ENCODE measurements at regions not wholly inside any gene's neighbourhood (a gene's known extent, or its start where the extent isn't known, plus 50 kb on each side); places are given as distances from the start of the nearest gene placed in this dataset.

DNA sequence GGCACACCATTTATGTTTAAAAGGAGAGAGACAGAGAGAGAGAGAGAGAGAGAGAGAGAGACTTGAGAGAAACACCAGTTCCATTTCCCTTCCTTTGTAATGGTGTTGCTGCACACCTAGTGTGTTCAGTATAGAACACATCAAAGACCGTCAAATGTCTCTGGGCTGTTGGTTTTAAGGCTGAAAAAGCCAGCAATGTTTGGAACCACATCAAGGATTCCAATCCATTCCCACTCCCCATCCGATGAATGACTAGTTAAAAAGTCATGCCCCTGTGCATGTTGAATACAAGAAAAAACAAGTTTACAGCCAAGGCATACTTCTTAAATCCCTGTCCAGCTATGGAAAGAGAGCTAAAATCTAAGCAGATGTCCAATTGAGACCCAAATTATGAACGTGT lies 83.0 kb upstream of the IFNE start:
- DNase-seq: no peak

DNA sequence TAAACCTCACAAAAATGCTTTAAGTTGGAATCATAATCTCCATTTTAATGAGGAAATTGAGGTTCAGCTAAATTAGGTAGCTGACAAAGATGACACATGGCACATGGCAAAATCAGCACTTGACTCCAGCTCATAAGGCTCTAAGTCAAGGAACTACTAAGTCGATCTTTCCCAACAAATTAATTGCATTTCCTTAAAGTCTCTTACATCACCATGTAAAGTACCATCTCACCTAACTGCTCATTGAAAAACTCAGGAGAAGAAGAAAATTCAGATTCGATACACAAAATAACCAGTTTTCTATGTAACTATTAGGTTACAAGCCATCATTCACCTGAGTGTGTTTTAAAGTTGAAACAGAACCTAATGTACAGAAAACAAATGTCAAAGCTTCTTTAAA lies 85.8 kb upstream of the IFNE start:
- no peak for DNase-seq

DNA sequence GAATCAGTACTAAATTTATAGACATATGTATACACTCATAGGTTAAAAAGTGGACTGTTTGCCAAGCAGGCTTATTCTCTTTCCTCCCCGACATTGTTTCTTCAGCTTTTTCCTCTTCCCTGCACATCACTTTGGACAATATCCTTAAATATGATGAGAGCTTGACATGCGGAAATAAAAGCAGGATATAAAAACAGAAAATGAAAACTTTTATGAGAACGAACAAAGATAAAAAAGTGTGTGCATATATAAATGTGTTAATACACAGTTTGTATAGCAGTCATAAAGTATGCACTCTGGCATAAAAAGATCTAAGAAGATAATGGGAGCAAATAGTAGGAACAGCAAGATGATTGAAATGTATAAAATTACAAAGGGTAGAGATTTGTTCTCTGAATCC lies 86.4 kb upstream of the IFNE start:
- DNase-seq: no peak

DNA sequence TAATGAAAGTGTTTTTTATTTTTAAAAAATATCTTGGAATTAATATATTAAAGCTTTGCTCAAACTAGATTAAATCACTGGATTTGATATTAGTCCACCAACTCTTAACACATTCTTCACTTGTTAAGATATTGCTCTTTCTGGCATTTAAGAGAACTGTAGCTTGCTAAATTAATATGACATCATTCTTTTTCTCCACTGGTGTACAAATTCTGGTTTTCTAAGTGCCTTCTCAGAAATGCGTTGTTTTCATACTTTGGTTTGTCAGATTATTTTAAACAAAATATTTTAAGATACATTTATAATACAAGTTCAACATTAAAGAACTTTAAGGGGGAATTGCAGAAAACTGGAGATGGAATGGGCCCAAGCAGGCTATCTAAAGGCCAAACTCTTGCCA lies 87.6 kb upstream of the IFNE start:
- no peak for DNase-seq

DNA sequence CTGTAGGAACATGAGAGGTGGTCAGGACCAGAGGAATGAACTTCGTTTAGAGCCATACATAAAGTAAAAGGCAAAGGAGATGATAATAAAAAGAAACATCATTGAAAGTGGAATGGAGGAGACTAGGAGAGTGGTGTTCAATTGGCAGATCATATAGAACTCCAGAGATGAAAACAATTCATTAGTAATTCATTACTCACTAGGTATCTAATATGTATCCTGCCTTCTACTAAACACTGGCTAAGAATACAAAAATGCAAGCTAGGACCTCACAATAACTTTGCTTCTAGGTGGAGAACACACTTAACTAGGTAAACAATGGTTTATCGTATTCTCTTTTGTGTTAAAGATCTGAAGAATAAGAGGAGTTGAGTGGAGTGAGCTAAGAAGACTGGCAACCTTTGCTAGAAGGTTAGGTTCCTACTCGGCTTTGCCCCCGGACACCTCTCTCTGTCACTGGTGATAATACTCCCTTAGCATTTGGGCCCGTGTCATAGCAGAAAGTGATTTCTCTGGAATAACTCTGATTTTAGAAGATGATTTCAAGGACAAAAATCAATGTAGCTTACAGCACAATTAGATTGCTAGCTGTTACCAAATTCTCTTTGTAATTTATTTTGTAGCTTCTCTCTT lies 88.6 kb upstream of the IFNE start:
- no peak for DNase-seq

DNA sequence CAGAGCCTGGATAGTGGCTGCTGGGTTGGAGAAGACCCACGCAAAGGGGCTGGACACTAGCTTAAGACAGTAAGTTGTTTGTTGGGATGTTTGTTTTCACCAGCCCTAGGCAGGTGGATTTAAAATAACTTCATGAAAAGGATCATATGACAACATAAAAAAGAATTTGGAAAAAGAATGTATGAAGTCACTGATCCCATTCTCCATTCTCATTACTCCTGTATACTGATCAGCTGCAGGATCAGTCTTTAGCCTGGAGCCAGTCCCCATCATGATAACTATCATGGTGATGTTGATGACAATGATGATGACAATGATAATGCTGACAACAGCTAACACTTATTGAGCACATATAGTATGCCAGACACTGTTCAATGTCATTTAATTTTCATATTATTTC lies 92.1 kb upstream of the IFNE start:
- DNase-seq: no peak

DNA sequence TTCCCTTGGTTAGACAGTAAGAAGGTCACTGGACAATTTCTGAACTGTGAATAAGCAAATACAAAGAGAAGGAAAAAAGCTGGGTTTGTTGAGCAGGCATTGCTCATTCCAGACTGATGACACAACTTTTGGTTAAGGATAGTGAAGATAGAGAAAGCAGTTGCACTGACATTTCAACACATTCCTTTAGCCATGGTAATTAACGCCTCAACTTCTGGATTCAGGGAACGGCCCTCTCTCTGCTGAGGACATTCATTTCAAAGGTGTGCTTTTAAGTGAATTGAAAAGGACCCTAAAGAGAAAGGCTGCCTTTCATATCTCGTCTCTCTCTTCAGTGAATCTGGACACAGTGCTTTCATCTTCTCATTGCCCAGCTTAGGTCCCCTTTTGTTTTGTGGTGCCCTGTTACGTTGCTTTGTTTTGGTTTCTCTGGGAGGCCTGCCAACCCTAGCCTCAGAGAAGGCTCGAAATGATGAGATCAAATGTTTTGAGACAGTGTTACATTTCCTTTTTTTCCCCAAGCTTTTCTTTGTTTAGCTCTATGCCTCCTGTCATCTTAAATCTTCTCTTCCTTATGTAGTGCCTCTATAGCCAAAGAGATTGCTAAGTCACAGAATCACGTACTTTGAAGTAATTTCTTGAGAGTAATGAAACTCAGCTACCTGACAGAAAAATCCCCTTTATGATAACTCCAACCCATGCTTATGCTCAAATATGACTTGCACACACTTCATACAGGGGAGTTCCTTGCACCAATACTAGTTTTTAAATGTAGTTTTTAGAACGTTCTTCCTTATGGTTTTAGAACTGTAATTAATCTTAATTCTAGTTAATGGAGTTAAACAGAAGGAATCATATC lies 94.4 kb upstream of the IFNE start:
- DNase-seq: peak; percentile 56

DNA sequence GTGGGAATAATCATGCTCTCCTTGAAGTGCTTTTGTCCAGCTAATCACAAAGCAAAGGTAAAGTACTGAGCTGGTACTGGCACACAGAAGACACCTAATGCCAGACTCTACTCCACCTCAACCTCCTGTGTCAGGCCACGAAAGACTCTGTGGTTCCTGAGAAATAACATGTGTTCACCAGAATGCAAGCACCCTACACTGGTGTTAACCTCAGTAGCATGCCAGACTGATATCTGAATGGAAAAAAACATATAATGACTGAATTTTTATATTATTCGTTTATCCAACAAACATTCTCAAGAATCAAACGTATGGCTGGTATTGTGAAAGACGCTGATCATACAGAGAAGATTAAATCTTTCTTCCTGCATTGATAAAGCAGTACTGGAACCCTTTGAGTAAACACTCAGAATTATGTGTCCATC lies 97.1 kb upstream of the IFNE start:
- DNase-seq: peak; percentile 38

DNA sequence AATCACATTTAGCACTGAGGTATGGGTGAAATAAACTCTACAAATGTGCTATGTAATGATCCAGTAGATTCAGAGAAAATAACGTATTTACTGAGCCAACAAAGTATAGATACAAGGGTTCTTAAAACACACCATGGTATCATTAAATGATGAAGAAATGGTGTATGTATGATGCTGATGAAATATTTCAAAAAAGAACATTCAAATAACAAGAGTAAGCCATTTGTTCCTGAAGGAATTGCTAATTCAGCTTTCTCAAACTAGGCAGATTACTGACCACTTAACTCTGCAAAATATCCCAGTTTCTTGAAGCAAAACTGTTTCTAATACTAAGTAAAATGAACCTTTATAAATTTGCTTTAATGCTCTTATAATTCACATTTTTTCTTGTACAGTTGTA lies 97.6 kb upstream of the IFNE start:
- DNase-seq: no peak

DNA sequence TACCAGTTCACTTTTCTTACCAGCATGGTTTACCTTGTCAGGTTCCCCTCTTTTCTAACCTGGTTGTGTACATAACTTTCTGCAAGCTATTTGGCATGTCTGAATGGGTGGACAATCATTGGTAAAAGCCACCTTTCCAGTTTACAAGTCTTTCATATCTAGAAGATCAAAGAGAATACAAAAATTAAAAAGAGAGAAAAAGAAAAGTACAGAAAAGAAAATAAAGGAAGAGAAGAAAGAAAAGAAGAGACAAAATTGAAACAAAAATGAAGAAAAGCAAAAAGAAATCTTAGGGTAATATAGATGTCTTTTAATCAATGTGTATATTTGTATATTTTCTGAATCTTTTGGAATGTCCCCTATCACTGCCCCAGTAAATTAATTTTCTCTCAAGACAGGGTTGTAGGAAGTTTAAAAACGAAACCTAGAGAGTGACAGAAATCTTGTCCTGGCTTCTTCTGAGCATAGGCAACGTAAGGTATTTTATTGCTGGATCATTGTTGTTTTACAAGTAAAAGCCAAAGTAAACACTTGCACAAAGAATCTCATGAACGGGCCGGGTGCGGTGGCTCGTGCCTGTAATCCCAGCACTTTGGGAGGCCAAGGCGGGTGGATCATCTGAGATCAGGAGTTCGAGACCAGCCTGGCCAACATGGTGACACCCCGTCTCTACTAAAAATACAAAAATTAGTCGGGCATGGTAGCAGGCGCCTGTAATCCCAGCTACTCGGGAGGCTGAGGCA lies 98.7 kb upstream of the IFNE start:
- no peak for DNase-seq

DNA sequence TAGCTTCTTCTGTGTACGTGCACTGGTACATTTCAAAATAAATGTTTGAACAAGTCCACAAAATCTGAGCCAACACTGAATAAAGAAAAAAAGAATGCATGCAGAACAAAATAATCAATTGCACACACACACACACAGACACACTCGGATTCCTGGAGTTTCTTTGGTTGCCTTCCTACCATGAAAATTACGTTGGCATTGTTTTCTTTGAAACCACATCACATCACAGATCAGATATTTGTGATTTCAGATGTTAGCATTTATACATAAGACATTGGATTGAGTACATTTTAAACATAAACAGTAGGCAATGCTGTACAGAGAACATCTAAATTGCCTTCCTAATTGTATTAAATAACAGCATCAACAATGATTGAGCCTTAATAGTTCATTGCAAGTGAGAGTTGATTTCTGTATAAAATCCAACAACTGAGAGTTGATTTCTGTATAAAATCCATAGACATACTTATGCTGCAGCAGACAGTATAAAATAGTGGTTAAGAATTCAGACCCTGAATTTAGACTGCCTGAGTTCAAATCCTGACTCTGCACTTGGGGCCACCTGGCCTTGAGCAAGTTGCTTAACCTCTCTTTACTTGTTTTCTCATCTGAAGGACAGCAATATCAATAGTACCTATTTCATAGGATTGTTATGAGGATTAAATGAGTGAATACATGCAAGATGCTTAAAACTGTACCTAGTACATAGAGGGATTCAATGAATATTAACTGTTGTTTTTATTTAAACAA lies 101.7 kb upstream of the IFNE start:
- no peak for DNase-seq

DNA sequence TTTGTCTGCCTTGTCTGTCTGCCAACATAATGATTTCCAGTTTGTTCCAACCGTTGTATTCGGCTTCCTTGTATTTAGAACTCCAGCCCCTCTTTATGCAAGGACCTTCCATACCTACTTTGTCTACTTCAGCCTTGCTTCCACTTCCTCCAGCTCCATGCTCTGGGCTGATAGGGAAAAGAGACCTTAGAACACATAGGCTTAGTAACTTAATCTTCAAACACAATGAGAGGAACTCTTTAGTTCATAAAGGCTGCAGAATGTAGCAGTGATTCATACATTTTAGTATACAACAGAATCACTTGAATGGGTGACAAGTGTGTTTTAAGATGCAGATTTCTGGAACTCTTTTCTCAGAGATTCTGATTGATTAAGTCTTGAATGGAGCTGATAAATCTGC lies 102.8 kb upstream of the IFNE start:
- DNase-seq: no peak

DNA sequence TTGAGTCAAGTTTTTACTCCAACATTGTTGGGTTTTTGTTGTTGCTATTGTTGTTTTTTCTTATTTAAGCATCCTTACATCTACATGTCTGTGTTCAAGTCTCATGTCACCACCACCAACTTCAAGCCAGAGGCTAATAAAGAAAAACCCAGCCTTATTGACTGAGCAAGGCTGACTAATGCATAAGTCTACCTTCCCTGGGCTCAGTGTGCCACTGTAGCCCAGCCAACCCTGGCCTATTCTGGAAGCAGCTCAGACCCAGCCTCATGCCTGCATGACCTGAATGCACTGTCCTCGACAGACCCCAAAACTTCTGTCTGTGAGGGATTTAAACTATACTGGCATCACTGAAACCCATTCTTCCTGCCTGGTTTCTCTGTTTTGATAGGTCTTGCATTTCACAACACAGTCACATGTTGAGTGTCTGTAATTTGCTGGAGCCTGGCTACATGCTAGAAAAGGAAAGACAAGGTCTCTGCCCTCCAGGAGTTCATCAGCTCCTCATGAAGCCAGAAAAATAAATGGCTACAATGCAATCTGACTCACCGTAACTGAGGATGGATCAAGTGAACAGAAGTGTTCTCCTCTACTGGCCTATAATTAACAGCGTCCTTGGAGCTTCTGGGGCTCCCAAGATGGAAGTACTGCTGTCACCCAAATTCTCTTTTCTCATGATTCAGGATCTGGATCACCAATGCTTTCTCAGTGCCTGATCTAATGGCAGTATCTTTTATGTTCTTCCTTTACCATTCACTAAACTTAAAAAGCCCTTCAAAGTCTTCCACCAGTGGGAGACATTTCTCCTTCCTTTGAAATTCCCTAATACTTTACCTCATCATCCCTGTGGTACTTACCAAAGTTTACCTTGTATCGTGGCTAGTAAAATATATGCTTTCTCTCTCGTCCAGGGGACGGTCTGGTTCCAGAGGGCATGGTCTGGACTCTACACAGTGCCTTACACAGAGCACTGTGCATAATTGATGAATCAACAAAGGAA lies 103.9 kb upstream of the IFNE start:
- DNase-seq: no peak

DNA sequence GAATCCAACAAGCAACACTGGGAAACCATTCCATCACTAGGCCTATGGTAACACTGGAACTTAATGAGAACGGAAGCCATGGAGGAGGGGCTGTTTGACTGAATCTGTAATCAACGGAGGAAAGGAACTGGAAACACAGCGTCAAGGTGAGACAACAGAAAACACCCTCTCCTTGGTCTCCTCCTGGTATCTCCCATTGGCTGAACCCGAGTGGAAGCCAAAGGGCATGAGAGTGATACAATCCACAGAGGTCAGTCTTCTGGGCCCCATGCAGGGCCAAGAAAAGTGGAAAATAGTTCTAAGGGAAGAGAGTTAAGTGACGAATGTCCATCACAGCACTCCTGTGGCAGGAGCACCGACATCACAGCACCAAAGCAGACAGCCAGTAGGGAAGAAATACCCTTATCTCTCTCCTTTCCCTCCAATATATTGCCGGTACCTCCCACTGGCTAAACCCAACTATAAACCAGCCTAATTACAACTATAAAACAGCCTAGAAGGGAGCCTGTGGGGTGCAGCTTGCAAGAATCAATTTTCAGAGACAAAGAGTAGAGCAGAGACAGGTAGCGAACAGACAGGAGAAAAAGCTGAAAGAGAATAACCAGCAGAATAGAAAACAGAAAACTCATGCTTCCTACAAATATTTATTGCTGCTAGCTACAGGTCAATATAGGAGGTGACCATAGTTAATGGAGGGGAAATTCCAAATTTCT lies 107.4 kb upstream of the IFNE start:
- DNase-seq: no peak

DNA sequence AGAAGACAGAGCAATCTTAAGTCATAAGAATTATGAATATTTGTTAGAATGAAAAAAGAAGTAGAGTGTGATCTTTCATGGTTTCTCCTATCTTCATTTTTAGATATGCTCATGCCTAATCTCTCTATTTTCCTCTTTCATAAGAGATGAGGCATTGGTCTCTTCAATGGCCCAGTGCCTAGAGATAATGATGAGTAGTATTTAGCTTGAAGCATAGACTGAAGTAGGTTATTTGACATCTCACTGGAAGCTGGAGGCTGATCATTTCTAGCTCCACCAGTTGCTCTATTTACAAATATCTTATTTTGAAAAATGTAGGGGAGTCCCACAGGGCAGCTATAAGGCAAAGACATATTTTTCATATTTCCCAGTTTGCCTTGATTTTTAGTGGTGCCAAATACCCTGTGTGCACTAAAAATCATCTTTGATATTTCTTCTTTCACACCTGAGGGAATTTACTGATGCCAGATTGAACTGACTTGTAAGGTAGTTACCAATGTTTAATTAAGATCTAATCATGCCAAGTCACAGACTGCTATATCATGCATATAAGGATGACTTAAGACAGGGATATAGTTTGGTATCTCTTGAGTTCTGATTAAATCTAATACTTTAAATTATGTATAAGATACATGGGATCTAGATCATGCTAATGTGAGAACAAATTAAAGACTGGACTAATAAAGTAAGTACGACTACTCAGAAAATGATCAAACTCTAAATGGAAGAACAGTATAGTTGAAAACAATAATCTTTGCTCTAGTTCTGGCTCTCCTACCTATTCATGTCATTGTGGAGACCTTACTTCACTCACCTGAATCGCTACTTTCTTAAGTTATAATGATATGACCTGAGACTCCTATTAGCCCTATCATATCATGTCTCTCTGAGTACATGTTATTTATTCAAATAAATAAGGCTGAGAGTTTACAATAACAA lies 108.2 kb upstream of the IFNE start:
- no peak for DNase-seq

DNA sequence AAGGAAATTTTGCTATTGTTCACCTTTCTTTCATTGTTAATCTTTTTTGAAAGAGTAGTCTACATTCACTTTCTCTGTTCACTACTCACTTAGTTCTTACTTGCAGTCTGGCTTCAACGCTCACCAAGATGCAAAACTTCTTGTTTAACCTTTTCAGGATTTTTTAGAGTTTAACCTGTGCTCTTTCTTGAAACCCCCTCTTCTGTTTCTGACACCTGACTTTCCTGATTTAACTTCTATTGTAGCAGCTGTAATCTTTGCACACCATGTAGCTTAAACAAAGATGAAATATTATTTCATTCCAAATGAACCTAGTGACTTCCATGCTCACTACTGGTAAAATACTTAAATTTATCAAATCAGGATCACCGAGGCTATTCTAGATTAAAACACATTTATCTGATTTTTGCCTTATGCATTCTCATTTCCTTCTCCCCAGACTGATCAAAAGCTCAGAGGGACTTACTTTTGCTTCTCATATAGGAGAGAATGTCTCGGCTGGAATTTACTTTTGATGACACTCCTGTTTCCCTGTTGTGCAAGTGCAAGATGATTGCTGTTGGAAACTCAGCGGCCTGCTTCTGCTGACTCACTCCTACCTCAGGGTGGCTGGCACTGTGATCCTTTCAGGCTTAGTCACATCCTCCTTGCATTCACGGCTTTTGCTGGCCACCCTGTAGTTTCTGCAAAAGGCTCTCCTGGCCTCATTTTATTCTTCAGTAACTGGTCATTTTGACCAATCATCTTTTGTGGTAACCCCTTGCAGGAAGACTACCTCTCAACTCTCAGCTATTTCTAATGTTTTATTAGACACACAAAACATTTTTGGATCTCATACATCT lies 109.3 kb upstream of the IFNE start:
- peak; percentile 48 for DNase-seq

DNA sequence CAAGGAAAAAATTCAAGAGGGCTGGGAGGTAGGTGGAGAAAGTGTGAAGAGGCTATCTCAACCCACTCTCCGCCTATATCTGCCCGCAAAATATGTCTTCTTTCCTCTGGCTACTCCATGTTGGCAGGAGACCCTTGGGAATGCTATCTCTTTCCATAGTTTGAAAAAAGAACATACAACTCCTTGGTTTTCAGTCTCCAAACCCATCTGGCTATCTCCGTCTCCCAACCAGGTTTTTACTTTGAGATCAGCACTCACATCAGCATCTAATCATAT lies 109.9 kb upstream of the IFNE start:
- DNase-seq: no peak

DNA sequence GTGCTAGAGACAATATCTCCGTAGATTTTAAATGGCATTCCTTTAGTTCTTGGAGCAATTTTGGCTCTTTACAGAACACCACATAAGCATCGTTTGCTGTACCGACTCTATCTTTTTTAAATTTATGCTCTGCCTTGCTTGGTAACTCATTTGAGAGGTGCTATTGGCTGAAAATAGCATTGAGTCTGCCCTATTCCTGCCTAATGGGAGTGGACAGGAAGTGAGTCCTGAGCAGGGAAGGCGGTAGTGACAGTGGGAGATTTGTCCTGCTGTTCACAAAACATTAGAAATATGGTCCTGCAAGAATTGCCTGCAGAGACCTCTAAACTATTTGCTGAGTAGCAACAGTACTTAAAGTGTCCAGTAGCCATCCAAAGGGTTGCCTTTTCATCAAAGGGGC lies 115.2 kb upstream of the IFNE start:
- DNase-seq: no peak

DNA sequence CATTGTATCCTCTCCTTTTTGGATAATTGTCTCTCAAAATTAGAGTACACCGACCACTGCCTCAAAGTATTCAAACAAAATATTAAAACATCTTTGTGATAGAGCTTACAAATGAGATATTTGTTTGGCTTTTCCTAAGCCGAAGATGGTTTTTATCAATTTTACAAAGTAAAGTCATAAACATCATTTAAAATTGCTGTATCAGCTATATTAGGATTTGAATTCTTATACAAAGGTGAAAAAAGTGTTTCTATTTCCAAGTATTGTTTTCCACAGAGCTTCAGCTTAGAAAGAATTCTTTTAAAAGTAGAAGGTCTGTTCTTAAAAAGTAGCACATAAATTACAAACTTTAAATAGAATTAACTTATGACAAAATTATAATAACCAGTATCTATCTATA lies 116.6 kb upstream of the IFNE start:
- no peak for DNase-seq

Data from CD4-positive, alpha-beta T cell treated with Interleukin-17A for 4 hours (primary cell).